COLO829 (cell line): ENCODE measurements at regions not wholly inside any gene's neighbourhood (a gene's known extent, or its start where the extent isn't known, plus 50 kb on each side); places are given as distances from the start of the nearest gene placed in this dataset.
"Not testable (repeated sequence)": the region's sequence is repeated elsewhere in the genome, so short reads cannot be mapped to it uniquely, and the experiment has no call there.

Experiments used
- DNase-seq: peaks from one replicate; pipeline ENCODE4 v3.0.0; 2012; ENCODE audit warnings: low spot score

GRCh38 chr15:61398310-61398709, 169.2 kb upstream of the RORA start:
- no peak for DNase-seq

DNA sequence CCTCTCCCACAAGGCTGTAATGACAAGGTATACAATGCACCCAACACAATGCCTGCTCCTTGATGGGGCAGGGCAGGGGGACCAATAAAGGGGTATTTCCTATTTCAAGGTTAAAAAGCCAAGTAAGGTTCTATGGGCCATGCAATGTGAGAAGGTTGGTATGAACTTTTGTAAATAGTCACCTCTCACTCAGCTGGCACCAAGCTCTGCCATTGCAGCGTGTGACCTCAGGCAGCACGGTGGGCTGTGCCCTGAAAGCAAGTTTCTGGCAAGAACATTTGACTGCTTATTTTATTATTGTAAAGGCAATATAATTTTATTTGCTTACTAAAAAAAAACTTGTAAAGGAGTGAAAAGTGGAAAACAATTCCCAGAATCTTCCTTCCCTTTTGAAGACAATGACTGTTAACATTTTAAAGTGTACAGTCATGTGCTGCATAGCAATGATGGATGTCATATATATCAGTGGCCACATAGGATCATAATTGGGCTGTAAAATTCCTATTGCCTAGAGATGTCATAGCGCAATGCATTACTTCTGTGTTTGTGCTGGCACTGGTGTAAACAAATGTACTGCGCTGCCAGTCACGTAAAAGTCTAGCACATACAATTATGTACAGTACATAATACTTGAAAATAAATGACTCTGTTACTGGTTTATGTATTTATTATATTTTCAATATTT, 167.3 kb upstream of the RORA start:
- no peak for DNase-seq

GRCh38 chr15:61393949-61394348, 164.8 kb upstream of the RORA start:
- DNase-seq: no peak

DNA sequence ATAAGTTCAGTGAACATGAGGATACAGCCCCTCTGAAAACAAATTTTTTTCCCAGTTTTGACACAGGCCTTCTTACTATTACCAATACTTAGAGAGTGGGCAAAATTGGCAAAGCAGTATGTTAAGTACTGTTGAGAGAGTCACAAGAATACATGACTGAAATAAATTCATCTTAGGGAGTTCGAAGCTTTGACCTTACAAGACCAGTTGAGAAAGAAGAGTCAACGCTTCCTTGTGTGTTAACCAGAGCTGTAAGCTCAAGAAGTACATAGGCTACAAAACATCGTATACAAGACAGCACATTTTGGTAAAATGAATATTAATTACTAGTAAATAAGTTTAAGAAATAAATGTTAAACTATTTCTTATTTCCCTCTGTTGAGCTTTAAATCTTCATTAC, 164.4 kb upstream of the RORA start:
- no peak for DNase-seq

DNA sequence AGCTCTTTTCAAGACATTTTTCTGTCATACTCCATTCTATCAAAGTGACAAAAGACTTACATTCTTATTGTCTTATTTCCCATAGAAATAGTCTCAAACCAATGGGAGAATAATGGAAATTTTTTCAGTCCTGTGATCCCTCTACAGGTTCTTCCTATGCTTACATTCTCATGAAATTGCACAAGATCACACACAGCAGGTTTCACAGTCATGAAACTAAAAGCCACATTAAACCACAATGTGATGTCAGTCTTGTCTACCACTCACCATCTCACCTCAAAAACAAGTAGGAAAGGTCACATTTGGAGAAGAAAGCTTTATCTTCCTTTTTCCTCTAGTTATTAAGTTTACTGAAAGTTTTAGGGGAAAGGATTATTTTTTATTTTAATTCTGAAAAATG, 161.0 kb upstream of the RORA start:
- no peak for DNase-seq

- DNase-seq: no peak
Observed at GRCh38 chr15:61389334-61390028, 160.4 kb upstream of the RORA start.

GRCh38 chr15:61387675-61388074, 158.6 kb upstream of the RORA start:
- no peak for DNase-seq

GRCh38 chr15:61383421-61383820, 154.3 kb upstream of the RORA start:
- DNase-seq: no peak

GRCh38 chr15:61382927-61383326, 153.8 kb upstream of the RORA start:
- DNase-seq: no peak

- DNase-seq: no peak
Observed at GRCh38 chr15:61381501-61381900, 152.4 kb upstream of the RORA start.

- DNase-seq: no peak
Observed at GRCh38 chr15:61380270-61380669, 151.2 kb upstream of the RORA start.

DNA sequence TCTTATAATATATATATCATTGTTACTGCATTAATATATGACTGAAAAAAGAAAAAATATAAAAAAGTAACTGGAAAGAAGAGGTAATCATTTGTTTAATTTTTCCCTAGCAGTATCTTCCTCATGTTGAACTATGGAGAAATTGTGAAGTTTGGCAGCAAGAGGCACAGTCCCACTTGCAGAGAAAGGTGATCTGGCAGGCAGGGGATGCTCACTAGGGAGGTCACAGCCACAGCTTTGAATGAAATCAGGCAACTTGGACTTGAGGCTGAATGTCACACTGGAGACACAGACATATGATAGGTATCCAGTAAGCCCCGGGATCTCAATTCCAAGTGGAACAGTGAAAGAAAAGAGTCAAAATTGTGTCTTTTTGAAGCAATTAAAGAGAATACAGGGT, 149.9 kb upstream of the RORA start:
- no peak for DNase-seq

GRCh38 chr15:61376961-61377360, 147.9 kb upstream of the RORA start:
- DNase-seq: no peak

DNA sequence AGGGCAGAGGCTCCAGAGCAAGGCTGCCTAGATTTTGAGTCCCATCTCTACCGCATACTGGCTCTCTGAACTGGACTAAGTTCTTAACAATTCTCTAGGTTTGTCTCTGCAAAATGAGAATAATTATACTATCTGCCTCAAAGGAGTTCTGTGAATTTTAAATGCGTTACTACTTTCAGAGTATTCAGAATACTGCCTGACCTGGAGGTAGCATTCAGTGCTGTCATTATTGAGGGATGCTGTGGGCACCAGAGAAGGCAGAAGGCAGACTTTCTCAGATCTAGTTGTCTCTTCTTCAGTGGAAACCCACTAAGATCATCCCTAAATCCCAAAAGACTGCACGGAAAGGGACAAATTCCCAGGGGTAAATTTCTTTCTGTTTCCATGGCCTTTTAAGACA, 147.4 kb upstream of the RORA start:
- no peak for DNase-seq

DNA sequence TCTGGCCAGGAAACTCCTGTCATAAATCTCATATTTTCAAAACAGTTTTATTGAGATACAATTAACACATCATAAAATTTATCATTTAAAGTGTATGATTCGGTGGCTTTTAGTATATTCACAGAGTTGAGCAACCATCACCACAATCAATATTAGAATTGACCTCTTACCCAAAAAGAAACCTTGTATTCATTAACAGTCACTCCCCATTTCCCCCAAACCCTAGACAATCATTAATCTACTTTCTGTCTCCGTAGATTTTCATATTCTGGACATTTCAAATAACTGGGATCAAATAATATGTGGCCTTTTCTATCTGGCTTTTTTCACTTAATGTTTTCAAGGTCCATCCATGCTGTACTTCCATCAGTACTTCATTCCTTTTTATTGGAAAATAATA, 145.7 kb upstream of the RORA start:
- no peak for DNase-seq

DNA sequence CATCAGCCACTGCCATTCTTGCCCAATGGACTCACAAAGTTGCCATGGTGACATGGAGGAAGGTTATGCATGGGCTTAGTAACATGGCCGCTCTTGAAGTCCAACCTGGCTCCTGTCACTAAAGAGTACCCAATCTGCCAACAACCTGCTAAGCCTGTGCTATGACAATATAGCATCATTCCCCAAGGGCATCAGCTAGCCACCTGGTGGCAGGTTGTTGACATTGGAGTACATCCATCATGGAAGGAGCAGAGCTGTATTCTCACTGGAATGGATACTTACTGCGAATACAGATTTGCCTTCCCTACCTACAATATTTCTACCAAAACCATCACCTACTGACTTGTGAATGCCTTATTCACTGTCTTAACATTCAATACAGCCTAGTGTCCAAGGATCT, 138.9 kb upstream of the RORA start:
- DNase-seq: no peak

GRCh38 chr15:61364871-61365270, 135.8 kb upstream of the RORA start:
- no peak for DNase-seq

DNA sequence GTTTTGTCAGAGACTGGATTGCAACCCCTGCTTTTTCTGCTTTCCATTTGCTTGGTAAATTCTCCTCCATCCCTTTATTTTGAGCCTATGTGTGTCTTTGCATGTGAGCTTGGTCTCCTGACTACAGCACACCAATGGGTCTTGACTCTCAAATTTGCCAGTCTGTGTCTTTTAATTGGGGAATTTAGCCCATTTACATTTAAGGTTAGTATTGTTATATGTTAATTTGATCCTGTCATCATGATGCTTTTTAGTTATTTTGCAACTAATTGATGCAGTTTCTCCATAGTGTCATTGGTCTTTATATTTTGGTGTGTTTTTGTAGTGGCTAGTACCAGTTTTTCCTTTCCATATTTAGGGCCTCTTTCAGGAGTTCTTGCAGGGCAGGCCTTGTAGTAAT, 133.8 kb upstream of the RORA start:
- DNase-seq: not testable (repeated sequence)

GRCh38 chr15:61344293-61344692, 115.2 kb upstream of the RORA start:
- DNase-seq: no peak

- no peak for DNase-seq
Observed at GRCh38 chr15:61342390-61342789, 113.3 kb upstream of the RORA start.

DNA sequence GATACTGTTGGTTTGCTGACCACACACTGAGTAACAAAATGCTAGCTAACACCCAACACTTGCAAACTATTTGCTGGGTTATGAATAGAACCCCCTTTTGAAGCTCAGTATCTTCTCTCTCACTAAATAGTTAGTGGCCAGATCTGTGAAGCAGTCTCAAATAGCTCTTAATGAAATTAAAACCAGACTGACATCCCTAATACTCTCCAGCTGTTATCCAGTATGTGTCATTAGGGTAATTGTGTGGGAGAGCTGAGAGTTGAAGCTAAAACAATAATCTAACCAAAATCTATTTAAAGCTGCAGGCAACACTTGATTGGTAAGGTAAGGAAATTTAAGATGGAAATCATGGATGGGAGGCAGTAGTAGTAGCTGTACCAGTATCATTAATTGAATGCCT, 110.4 kb upstream of the RORA start:
- no peak for DNase-seq

DNA sequence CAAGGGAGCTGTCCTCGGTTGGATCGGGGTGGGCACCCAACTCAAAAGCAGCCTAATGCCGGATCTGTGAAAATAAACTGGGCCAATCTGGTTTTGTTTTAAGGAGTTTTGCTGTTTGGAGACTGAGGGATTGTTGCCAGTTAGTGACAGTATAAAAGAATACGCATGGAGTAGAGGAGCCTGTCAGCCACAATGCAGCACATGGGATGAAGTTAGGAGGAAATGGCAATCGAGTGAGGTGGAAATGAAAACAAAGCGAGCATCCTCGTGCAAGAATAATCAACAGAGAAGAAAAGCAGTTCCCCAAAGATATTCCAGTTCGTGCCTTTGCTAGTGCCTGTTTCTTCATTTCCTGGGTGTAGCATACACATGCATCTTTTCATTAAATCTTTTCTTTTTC, 108.4 kb upstream of the RORA start:
- no peak for DNase-seq

DNA sequence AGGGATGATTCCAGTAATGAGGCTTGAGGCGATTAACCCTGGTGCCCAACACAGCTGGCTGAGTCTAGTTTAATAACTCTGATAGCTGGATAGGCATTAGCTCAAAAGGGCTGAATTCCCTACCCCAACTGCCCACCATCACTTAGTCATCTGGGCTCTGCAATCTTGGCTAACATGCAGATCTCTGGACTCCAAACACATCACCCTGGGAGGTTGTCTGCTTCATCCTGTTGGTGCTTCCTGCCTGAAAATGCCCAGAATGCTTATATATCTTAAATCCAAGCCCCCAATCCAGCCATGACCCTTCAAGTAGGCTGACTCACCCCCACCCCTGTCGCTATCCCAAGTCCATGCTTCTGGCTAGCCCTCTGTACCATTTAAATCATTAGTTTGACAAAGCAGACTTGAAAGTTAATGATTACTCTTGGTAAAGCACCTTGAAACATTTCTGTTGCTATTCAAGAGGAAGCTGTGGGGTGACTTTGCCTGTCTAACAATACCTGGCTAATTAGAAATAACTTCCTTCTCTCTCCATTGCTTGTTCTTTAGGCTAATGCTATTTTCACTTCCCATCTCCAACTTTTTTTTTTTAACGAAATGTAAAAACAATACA, 107.0 kb upstream of the RORA start:
- no peak for DNase-seq

- DNase-seq: not testable (repeated sequence)
Observed at GRCh38 chr15:61334714-61335113, 105.6 kb upstream of the RORA start.
